ENCODE measurements at regions not wholly inside any gene's neighbourhood (a gene's known extent, or its start where the extent isn't known, plus 50 kb on each side); places are given as distances from the start of the nearest gene placed in this dataset.

- DNase-seq = peak; percentile 29
Measured at GRCh38 chr16:73172241-73172972, 124.5 kb upstream of the ZFHX3 start.

- DNase-seq = no peak
Measured at GRCh38 chr16:73171901-73172240, 123.9 kb upstream of the ZFHX3 start.

- DNase-seq = no peak
Measured at GRCh38 chr16:73171380-73171779, 123.5 kb upstream of the ZFHX3 start.

GRCh38 chr16:73170612-73171038 lies 122.7 kb upstream of the ZFHX3 start:
- no peak for DNase-seq

GRCh38 chr16:73166947-73167550 lies 119.1 kb upstream of the ZFHX3 start:
- DNase-seq = no peak

GRCh38 chr16:73166441-73166851 lies 118.5 kb upstream of the ZFHX3 start:
- DNase-seq = no peak

GRCh38 chr16:73163238-73163815 lies 115.4 kb upstream of the ZFHX3 start:
- DNase-seq = no peak

GRCh38 chr16:73161977-73162376 lies 114.0 kb upstream of the ZFHX3 start:
- DNase-seq = no peak

GRCh38 chr16:73159296-73159695 lies 111.4 kb upstream of the ZFHX3 start:
- no peak for DNase-seq

- no peak for DNase-seq
Measured at GRCh38 chr16:73157861-73158260, 109.9 kb upstream of the ZFHX3 start.

GRCh38 chr16:73154063-73154870 lies 106.3 kb upstream of the ZFHX3 start:
- no peak for DNase-seq

- no peak for DNase-seq
Measured at GRCh38 chr16:73152386-73153125, 104.6 kb upstream of the ZFHX3 start.

- DNase-seq = no peak
Measured at GRCh38 chr16:73151941-73152340, 104.0 kb upstream of the ZFHX3 start.

GRCh38 chr16:73151225-73151624 lies 103.3 kb upstream of the ZFHX3 start:
- DNase-seq = no peak

GRCh38 chr16:73150786-73151185 lies 102.9 kb upstream of the ZFHX3 start:
- DNase-seq = no peak

- no peak for DNase-seq
Measured at GRCh38 chr16:73149334-73149733, 101.4 kb upstream of the ZFHX3 start.

GRCh38 chr16:73147958-73148357 lies 100.0 kb upstream of the ZFHX3 start:
- DNase-seq = no peak

GRCh38 chr16:73145166-73145880 lies 97.4 kb upstream of the ZFHX3 start:
- DNase-seq = no peak

GRCh38 chr16:73143576-73144422 lies 95.9 kb upstream of the ZFHX3 start:
- DNase-seq = no peak

GRCh38 chr16:73143002-73143401 lies 95.1 kb upstream of the ZFHX3 start:
- DNase-seq = no peak
